ENCODE measurements at regions not wholly inside any gene's neighbourhood (a gene's known extent, or its start where the extent isn't known, plus 50 kb on each side); places are given as distances from the start of the nearest gene placed in this dataset.

DNA sequence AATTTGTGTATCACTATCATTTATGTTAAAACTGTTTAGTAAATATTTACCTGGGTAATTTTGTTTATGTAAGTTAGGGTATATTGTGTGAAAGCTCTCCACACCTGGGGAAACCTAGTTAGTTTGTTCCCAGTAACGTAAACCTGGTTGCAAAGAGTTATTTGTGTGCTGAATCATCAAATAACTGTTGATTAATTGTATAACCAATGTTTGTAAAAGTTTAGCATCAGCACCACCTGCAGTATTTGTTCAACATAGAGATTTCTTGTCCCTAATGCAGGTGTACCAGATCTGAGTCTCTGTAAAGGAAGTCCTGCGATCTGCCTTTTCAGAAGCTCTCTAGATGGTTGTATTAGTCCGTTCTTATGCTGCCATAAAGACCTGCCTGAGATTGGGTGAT lies 440.4 kb downstream of the COL12A1 start:
- TF ChIP-seq POLR2A (IDR thresholded peaks at IDR 0.05), result no peak
- TF ChIP-seq, protein P1, sequence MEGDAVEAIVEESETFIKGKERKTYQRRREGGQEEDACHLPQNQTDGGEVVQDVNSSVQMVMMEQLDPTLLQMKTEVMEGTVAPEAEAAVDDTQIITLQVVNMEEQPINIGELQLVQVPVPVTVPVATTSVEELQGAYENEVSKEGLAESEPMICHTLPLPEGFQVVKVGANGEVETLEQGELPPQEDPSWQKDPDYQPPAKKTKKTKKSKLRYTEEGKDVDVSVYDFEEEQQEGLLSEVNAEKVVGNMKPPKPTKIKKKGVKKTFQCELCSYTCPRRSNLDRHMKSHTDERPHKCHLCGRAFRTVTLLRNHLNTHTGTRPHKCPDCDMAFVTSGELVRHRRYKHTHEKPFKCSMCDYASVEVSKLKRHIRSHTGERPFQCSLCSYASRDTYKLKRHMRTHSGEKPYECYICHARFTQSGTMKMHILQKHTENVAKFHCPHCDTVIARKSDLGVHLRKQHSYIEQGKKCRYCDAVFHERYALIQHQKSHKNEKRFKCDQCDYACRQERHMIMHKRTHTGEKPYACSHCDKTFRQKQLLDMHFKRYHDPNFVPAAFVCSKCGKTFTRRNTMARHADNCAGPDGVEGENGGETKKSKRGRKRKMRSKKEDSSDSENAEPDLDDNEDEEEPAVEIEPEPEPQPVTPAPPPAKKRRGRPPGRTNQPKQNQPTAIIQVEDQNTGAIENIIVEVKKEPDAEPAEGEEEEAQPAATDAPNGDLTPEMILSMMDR (IDR thresholded peaks at IDR 0.05), result no peak
- no peak for TF ChIP-seq POLR2AphosphoS5 (IDR thresholded peaks at IDR 0.05; ENCODE audit: insufficient read depth in 1 of 2, low read depth in 1 of 2)

All from vagina (tissue), 2 donors.